IPS DF 19.7 (cell line): ENCODE measurements at regions not wholly inside any gene's neighbourhood (a gene's known extent, or its start where the extent isn't known, plus 50 kb on each side); places are given as distances from the start of the nearest gene placed in this dataset.

Experiments
- DNase-seq: peaks from one replicate; pipeline ENCODE4 v3.0.0-alpha.2; 2013; ENCODE audit warnings: low read depth, low spot score

DNA sequence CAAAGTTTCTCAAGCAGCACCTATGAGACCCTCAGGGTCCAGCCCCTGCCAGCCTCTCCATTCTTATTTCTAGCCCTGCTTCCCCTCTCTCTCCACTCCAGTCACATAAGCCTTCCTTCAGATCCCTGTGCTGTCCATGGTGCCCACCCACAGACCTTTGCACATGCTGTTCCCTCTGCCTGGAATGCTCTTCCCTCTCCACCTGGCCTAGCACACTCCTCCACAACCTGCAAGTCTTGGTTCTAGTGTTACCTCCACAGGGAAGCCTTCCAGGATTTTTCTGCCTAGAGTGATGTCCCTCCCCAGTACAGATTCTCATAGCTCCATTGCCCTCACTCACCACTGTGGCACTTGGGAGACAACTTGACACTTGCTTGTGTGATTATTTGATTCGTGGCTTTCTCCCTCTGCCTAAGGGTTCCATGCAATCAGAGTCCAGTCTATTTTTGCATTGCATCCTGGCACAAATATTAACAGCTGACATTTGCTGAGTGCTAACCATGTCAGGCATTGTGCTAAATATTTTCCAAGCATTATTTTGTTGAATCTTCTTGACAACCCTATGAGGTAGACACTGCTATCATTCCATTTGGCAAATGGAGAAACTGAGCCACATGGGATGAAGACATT is 127.3 kb downstream of the SYF2 start:
- no peak for DNase-seq

DNA sequence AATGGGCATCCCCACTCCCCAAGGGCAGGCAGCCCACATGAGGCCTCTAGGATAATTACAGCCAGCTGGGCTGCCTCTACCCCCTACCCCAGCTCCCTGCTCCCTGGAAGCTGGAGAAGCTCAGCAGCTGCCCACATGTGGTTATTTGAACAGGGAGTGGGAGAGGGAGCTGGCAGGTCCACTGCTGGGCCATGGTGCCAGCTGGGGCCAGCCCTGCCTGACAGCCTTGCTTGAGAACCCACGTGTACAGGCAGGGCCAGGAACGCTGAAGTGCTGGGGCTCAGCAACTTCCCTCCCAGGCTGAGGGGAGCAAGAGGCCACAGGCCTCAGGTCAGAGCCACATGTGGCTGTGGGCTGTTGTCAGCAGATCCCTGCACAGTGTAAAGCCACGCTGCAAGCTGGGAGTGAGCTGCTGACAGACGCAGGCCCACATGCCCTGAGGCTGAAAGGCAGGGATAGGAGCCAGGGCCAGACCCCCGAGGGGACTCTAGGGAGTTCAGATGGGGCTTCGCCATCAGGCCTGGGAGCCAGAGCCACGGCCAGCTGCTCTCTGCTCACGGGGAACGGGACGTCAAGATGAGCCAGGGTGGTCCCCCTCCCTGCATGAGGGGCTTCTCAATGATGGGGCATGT is 129.0 kb downstream of the SYF2 start:
- DNase-seq = no peak

DNA sequence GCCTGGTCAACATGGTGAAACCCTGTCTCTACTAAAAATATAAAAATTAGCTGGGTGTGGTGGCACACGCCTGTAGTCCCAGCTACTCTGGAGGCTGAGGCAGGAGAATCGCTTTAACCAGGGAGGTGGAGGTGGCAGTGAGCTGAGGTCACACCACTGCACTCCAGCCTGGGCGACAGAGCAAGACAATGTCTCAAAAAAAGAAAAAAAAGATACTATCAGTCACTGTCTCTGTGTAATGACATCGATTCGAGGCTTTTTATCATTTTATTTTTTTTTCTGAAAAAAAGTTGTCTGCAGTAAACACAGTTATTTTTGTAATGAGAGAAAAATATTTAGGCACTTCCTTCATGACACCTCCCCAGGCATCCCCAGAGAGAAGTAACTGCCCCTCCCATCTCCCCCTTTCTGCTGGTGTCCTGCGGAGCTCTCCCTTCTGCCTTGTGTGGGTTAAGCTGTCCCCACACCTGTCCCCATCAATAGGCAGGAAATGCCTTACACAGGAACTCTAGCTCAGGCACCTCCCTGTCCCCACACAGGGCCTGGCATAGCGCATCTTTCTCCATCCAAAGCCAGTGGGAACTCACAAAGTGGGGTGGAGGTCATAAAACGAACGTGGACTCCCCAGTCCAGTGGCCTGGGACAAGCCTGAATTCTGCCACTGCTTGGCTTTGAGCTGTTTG is 132.0 kb downstream of the SYF2 start:
- no peak for DNase-seq

DNA sequence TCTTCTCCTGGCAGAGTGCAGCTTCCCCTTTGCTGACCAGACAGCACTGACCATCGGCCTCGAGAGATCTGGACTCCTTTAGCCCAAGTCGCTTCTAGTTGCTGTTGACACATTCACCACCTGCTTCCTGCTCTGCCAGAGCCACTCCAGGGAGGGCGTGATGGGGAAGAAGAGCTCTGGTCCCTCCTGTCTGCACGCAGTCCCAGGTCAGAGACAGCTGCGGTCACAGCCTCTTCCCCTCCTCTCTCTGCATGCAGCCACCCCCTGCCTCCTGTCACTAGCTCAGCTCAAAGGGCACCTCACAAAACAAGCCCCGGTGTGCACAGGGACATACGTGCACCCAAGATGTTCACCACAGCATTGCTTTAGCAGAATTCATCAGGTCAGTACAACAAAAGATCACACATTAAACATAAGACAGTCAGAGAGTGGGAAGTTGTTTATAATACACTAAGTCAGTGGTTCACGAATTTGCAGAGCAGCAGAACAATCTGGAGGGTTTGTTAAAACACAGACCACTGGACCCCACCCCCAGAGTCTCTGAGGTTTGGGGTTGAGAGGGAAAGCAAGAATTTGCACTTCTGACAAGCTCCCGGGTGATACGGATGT is 132.9 kb downstream of the SYF2 start:
- DNase-seq = no peak

DNA sequence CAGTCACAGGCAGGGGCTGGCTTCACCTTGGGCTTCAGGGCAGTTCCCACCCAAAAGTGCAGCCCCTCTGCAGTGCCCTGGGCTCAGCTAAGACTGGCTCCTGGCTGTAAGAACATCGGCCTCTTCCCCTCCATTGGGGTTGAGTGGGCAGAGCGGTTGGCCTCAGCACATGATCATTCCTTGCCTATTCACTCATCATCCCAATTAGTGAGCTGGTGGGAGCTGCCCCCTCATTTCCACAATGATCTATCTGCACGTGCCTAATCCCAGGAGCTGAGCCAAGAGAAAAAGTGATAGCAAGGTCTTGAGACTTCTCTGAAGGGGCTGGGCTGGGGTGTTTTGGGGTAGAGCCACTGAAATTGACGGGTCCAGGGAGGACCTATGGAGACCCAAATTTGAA is 133.6 kb downstream of the SYF2 start:
- DNase-seq = no peak

DNA sequence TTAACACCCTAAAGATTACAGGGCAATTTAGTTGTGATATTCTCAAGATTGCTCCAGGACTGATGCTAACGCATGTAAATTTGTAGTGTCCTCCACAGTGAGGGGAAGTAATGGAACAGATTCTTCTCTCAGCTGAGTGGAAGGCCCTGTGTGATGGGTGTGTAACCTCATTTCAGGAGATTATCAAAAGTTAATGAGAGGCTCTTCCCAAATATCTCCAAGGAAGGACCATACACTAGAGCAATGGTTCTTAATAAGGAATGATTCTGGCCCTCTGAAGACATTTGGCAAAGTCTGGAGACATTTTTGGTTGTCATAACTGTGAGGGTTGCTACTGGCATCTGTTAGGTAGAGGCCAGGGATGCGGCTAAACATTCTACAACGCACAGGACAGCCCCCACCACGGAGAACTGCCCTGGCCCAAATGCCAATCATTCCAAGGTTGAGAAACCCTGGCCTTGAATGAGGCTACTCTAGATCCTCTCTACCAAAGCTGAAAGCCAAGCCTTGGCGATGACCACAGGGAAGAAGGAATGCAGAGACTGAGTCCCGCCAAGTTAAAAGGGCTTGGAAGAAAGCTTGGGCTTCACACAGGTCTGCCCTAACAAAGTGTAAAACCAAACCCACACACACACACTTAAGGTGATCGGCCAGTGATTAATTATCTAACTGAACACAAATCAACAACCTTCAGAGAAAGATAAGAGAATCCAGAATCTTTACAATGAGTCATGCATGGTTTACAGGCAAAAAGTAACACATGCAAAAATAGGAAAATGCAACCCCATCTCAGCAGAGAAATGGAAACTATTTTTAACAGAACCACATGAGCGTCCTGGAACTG is 135.8 kb downstream of the SYF2 start:
- DNase-seq = no peak

DNA sequence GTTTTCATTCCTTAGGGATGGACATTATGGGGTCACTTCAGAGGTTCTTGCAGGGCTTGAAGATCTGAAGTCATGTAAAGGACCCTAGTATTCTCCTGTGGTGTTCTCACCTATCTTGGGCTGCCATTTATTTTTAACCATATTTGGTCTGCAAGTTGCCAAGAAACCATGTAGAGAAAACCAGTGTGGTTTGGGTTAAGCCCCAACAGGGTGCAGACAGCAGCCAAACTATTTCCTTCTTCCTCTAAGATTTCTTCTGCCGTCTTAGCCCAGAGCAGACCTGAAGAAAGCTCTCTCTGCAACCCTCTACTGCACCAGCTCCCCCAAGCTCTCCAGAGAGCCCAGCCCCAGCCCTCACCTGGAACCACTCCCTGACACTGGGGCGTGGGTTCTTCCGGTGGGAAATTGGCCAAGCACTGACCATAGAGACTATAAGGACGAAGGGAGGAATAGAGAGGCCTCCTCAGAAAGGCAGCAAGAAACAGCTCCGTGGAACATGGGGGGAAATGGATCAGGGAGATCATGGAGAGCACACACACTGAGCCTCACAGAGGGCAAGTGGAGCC is 136.6 kb downstream of the SYF2 start:
- DNase-seq = no peak

DNA sequence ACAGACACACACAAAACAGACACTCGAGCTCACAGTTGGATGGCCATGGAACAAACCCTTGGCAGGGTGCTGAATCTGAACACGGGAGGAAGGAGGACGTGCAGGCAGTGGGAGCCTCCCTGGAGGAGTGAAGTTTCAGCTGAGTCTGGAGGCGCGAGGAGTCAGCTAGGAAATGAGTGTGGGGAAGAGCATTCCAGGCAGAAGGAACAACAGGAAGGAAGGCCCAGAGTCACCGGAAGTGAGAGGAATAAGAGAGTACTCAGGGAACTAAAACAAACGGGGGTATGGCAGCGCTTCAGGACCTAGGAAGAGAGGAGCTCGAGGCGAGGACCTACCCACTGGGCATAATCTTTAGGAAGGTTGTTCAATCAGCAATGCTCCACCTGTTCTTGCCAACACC is 137.3 kb downstream of the SYF2 start:
- no peak for DNase-seq

DNA sequence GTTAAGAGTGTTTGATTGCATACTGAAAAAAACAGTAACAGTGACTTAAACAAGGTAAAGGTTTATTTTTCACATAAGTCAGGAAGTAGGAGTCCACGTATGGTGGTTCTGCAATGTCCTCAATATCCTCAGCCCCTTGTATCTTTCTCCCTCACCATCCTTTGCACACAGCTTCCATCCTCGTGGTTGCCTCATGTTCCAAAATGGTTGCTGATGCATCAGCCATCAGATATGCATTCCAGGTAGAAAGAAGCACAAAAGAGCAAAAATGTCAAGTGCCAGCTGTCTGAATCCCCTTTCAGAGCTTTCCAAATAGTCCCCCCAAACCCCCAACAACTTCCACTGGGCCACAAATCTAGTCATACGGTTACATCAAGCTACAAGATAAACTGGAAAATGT is 138.1 kb downstream of the SYF2 start:
- DNase-seq = no peak

DNA sequence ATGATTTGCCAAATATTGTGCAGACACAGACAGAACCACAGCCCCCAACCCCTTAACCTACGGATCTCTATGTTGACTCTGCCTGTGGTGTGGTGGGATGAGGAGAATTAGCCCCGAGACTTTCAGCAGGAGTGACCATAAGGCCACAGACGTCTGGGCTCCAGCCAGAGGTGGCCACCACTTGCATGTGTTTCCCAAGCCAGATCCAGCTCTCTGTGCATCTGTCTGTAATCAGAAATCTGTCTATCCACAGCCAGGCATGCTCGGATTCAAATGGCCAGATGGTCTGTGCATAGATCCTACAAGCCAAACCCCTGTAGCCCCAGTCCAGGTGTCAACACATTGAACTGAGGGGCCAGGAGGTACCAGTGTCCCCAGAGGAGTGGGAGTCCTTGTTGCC is 140.6 kb downstream of the SYF2 start:
- DNase-seq = no peak

DNA sequence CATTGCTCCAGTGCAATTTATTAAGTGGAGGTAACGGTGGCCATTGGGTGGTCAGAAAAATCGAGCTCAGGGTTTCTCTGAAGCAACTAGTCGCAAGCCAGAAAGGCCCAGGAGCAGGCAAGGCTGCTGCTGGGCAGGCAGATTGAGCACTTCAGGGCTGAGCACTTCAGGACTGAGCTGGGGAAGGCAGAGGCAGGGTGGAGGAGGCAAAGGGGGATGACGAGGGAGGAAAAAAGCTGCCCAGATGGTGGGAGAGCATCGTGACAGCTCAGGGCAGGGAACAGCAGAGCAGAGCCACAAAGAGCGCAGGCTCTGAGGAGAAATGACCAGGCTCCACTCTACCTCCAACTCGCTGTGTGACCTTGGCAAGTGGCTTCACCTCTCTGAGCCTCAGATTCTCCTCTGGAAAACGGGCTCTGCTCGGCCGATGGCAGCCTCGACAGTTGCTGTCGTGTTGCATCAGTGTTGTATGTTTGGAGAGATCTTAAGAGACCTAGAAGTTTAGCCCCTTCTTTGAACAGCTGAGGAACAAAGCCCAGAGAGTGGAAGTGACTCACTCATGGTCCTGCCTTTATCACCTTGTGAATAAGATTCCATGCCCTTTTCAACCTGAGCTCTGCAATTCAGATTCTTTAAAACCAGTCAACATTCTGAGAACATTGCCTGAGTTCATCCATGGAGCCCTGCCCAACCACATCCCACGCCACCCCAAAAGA is 141.4 kb downstream of the SYF2 start:
- no peak for DNase-seq

DNA sequence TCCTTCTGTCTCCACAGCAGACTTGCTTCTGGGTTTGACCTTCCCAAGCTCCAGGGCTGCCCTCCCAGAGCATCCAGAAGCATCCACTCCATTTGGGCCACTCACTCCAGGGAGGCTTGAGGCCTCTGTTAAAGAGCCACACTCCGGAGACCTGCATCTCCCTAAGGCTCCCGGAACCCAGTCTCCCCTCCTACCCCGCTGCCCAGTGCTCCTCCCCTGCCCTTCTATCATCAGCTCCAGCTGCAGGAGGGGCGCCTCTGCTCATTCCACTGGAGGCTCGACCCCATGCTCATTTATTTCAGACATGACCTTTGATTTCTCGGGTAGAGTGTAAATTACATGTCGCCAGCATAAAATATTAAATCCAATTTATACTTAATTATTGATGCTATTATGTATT is 142.5 kb downstream of the SYF2 start:
- no peak for DNase-seq

DNA sequence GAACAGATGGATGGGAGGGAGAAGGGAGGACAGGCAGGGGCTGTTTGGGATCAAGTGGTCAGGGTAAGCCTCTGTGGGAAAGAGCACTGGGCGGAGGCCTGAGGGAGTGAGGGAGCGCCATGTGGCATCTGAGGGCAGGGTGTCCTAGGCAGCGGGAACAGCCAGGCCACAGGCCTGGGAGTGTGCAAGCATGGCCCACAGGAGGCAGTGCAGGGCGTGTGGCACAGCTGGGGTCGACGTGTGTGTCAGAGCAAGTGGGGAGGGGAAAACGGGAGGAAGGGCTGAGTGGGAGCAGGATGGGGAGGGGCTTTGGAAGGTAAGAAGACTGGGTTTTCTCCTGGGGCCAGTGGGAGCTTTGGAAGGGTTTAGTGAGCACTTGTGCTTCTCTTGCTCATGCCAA is 143.4 kb downstream of the SYF2 start:
- DNase-seq = no peak

DNA sequence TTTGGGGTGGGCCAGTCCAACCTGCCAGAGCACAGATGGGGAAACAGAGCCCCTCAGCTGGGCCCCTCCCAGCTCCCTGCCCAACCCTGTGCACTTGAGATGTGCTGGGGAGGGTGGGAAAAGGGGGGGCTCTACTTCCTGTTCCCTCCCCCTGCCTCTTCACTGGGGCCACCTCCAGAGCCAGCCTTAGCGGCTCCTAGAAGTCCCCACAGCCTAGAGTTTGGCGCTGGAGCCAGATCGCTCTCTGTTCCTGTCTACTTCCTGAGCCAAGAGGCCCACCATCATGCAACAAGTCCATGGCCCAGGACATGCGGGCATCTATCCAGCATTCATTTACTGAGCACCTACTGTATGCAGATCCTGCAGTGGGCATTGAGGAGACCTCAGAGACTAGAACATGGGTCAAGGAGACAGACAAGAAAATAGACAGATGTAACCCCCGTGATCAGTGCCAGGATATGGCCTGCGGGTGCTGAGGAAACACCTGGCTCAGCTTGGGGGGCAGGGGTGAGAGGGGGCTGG is 144.1 kb downstream of the SYF2 start:
- DNase-seq = no peak

DNA sequence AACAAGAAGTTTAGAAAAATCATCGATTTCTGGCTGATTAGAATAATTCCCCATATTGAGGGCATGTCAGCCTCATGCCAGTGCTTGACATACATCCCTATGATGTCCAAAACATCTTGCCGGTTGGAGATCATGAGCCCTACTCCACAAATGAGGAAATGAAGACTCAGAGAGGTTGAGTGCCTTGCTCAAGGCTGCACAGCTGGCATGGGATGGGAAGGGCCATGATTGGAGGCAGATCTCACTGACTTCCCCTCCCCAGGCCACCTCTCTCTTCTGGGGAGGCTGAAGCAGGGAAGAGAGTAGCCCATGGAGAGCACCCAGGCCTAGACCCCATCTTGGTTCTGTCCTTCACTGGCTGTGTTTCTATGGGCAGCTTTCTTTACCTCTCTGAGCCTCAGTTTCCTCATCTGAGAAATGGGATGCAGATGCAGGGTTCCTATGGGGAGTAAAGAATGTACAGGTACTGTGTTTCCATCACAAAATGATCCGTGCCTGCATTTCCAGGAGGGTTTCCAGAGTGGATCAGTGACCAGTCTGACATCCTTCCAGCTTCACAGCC is 145.7 kb downstream of the SYF2 start:
- DNase-seq = no peak

DNA sequence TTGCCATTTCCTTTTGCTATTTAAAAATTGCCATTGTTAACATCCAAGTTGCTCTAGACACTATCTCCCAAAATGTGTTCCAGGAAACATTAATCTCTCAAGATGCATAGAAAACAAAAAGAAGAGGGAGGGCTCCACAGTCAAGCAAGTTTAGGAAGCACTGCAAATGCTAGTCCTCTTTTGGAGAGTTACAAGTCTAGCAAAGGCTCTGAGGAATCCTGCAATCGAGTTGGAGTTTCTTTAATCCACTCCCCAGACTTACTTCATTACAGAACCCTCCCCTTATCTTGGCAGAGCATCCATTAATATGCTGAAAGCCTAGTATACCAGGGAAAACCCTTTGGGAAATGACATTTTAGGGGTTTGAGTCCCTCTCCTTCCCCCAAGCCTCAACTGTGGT is 147.9 kb downstream of the SYF2 start:
- no peak for DNase-seq

DNA sequence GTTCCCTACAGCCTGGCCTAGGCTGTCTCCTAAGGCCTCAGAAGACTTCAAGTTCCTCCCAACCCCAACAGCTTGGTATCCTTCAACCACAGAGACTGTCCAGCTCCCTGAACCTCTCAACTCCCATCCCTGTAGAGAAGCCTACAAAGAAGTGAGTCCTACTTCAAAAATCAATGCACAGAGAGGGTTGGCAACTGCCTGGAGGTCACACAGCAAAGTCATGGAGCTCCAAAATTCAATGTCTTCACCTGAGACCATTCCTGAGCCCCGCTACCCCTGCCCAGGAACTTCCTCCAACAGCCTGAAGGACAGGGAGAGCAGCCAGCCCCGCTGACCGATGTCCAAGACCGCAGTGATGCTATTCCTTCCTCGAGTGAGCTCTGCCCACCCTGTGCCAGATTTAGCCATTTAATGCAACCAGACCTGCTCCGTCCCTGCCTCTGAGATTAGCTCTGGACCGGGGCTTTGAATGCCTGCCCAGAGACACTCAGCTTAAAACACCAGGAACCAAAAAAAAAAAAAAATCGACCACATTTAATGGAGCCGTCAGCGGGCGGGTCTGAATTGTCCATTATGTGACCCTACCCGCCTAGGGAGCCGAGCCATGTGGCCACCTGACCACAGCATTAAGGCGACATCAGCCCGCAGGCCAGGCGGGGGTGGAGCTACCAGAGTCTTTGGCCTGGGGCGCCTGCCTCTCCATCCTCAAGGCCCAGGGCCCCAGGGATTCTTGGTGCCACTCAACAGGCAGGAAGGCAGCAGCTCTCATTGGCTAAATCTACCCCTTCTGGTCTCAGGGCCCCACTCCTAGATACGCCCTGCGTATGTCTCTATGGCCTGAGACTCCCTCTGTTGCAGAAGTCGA is 148.6 kb downstream of the SYF2 start:
- no peak for DNase-seq

DNA sequence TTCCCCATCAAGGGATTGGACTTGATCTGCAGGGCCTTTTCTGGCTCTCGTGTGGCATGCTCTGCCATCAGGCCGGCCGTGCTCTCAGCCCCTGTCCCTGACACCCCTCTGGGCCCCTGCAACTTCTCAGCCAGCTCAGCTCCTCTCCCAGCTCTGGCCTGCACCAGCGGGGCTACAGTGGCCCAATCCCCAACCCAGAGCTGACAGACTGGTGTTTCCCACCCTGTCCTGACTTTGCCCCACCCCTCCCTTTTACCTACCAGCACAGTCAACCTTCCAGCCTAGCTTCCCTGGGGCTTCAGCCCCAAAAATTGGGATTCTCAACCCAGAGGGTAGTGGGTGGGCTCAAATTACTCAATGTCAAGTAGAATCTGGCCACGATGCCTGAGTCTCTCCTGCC is 149.3 kb downstream of the SYF2 start:
- DNase-seq = no peak

DNA sequence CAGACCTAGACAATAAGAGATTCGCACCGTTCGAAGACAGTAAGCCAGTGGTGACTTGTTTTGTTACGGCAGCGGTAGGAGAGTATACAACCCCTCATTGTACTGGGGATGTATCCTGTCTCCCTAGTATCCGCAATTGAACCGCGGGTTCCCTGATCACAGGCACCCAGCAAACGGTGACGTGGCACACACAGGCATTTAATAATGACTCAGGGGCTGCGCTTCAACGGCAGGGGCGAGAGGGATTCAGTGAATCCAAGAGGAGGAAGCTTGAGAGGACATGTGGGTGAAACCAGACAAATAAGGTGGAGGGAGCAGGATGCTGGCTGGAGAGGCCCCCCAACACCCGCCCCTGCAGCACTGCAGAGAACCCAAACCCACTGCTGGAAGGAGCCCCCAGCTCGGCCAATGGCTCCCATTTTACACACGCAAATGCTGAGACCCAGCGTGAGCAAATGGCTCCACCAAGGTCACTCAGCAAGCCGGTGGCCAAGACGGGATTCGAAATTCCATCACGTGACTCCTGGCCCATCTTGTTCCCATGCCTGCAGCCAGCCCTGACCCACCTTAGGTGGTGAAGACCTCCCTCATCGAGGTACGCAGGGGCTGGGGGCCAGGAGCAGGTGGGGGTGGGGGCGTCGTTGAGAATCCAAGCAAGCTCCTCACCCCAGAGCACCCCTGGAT is 149.9 kb downstream of the SYF2 start:
- no peak for DNase-seq
